Ovary (tissue), 3 donors: ENCODE measurements at regions not wholly inside any gene's neighbourhood (a gene's known extent, or its start where the extent isn't known, plus 50 kb on each side); places are given as distances from the start of the nearest gene placed in this dataset.

Experiments used
- POLR2A ChIP-seq: fragments of 450-650 bp; IDR thresholded peaks from one replicate; pipeline ENCODE4 v1.6.1; 2017; ENCODE audit warnings: antibody characterized with exemption, mild to moderate bottlenecking, moderate library complexity
- TF ChIP-seq, protein P1 (sequence below), 3 donors: fragments of 450-650 bp in 2 of 3; fragments of 200-600 bp in 1 of 3; IDR thresholded peaks; one replicate each; pipeline versions ENCODE4 v1.5.1 to v1.8.0; 2016 to 2022; ENCODE audit warnings: antibody characterized with exemption in 3 of 3, mild to moderate bottlenecking in 1 of 3
- donor health status: DM: no; HTN: no; CAD: no.

- TF ChIP-seq, protein P1, sequence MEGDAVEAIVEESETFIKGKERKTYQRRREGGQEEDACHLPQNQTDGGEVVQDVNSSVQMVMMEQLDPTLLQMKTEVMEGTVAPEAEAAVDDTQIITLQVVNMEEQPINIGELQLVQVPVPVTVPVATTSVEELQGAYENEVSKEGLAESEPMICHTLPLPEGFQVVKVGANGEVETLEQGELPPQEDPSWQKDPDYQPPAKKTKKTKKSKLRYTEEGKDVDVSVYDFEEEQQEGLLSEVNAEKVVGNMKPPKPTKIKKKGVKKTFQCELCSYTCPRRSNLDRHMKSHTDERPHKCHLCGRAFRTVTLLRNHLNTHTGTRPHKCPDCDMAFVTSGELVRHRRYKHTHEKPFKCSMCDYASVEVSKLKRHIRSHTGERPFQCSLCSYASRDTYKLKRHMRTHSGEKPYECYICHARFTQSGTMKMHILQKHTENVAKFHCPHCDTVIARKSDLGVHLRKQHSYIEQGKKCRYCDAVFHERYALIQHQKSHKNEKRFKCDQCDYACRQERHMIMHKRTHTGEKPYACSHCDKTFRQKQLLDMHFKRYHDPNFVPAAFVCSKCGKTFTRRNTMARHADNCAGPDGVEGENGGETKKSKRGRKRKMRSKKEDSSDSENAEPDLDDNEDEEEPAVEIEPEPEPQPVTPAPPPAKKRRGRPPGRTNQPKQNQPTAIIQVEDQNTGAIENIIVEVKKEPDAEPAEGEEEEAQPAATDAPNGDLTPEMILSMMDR (IDR thresholded peaks at IDR 0.05): no peak
- no peak for TF ChIP-seq POLR2A
Measured at GRCh38 chr11:116640641-116641402, 132.0 kb downstream of the BUD13 start.
